22Rv1 (cell line): ENCODE measurements at regions not wholly inside any gene's neighbourhood (a gene's known extent, or its start where the extent isn't known, plus 50 kb on each side); places are given as distances from the start of the nearest gene placed in this dataset.

Experiments used
- H3K27ac ChIP-seq: fragments of 450-650 bp; 2 replicates; pipeline ENCODE4 v1.5.1; 2017
- CTCF ChIP-seq: fragments of 450-650 bp; IDR thresholded peaks from 2 replicates; pipeline ENCODE4 v1.5.1; 2017; ENCODE audit warnings: mild to moderate bottlenecking
- ZFX ChIP-seq: fragments of 450-650 bp; IDR thresholded peaks from 2 replicates; pipeline ENCODE4 v1.6.1; 2017; ENCODE audit warnings: antibody characterized with exemption, borderline replicate concordance

- TF ChIP-seq ZFX: no peak
- no peak for TF ChIP-seq CTCF
Measured at GRCh38 chr12:63090716-63091115, 60.3 kb downstream of the AVPR1A start.

GRCh38 chr12:63086149-63086915, 64.7 kb downstream of the AVPR1A start:
- no peak for TF ChIP-seq CTCF
- TF ChIP-seq ZFX: no peak
- no peak overlapping the region for H3K27ac ChIP-seq

More at GRCh38 chr12:63090716-63091115, 60.3 kb downstream of the AVPR1A start:
- H3K27ac ChIP-seq: no peak overlapping the region

- H3K27ac ChIP-seq: no peak overlapping the region
- TF ChIP-seq CTCF (no peak), ZFX (no peak)
Measured at GRCh38 chr12:63085120-63085519, 65.9 kb downstream of the AVPR1A start.

GRCh38 chr12:63084501-63084900, 66.5 kb downstream of the AVPR1A start:
- TF ChIP-seq CTCF: no peak
- TF ChIP-seq ZFX: no peak
- no peak overlapping the region for H3K27ac ChIP-seq

GRCh38 chr12:63083046-63083445, 68.0 kb downstream of the AVPR1A start:
- TF ChIP-seq ZFX (no peak), CTCF (no peak)
- H3K27ac ChIP-seq: no peak overlapping the region

GRCh38 chr12:63079791-63080502, 71.1 kb downstream of the AVPR1A start:
- H3K27ac ChIP-seq: no peak overlapping the region
- TF ChIP-seq CTCF (no peak), ZFX (no peak)

GRCh38 chr12:63078906-63079305, 72.1 kb downstream of the AVPR1A start:
- H3K27ac ChIP-seq: no peak overlapping the region
- TF ChIP-seq CTCF (no peak), ZFX (no peak)
